ENCODE measurements at regions not wholly inside any gene's neighbourhood (a gene's known extent, or its start where the extent isn't known, plus 50 kb on each side); places are given as distances from the start of the nearest gene placed in this dataset.

- TF ChIP-seq CTCF (IDR thresholded peaks at IDR 0.05; ENCODE audit: poor library complexity), result no peak
- no peak for TF ChIP-seq EZH2 (IDR thresholded peaks at IDR 0.05; ENCODE audit: borderline replicate concordance)
Measured at GRCh38 chr21:41024341-41024740, 143.6 kb upstream of the BACE2 start.

Measured in hepatocyte (in vitro differentiated cells).